OCI-M2 (cell line): ENCODE measurements at regions not wholly inside any gene's neighbourhood (a gene's known extent, or its start where the extent isn't known, plus 50 kb on each side); places are given as distances from the start of the nearest gene placed in this dataset.

Source experiments
- DNase-seq: peaks from one replicate; lab custom pipeline; 2025; ENCODE audit not compliant: unreplicated experiment; lab: John Stamatoyannopoulos, UW

- DNase-seq: no peak
Observed at GRCh38 chr4:180512801-180513475, 1730.3 kb upstream of the TENM3 start.

- no peak for DNase-seq
Observed at GRCh38 chr4:180518906-180519305, 1724.3 kb upstream of the TENM3 start.

GRCh38 chr4:180521181-180521580, 1722.0 kb upstream of the TENM3 start:
- no peak for DNase-seq

DNA sequence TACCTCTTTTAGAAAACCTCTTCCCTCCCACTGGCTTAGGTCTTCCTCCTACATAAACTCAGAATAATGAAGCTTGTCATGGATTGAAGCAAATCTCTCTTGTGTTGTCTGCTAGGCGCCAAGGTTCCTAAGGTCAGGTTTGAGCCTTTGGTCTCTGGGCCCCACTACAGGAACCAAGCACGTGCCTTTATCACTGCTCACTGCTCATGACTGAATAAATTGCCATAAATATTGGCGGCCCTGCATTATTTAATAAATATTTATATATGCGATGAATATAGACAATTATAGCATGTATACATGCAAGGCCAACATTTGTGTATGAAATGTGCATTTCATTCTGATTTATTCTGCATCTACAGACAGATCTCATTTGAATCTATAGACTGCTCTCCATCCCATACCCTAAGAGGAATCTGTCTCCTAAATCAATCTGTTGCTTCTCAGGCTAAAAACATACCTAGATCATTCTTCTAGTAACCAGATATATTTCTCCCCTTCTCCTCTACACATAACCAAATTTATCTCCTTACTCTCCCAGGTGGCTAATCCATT, 1717.6 kb upstream of the TENM3 start:
- no peak for DNase-seq

- DNase-seq: no peak
Observed at GRCh38 chr4:180528003-180528402, 1715.2 kb upstream of the TENM3 start.

DNA sequence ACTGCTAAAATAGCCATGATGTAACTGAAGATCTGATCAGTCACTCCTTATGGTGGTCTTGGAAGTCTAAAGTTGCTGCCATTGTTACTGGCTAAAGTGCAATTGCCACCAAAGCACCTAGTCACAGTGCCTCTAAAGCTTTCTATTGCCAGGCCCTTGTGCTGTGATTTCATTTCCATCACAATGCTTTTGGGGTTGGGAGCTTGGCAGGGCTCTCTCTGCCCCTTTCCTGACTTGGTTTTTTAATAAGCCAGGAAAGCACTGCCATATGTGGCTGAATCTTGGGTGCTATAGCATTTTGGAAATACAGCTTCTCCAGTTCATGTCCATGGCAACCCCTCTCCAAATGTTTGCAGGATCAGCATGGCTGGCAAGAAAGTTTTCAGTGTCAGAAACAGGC, 1712.4 kb upstream of the TENM3 start:
- no peak for DNase-seq

DNA sequence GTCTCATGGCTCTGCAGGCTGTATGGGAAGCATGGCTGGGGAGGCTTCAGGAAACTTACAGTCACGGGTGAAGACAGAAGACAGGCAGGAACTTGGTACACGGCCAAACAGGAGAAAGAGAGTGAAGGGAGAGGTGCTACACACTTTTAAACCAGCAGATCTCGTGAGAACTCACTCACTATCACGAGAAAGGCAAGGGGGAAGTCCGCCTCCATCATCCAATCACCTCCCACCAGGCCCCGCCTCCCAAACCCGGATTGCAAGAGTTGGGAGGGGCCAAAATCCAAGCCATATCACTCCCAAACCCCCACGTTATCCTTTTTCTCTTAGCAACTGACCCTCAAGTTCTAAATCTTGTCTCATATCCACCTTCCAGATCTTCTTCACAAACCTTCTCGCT, 1710.5 kb upstream of the TENM3 start:
- no peak for DNase-seq

DNA sequence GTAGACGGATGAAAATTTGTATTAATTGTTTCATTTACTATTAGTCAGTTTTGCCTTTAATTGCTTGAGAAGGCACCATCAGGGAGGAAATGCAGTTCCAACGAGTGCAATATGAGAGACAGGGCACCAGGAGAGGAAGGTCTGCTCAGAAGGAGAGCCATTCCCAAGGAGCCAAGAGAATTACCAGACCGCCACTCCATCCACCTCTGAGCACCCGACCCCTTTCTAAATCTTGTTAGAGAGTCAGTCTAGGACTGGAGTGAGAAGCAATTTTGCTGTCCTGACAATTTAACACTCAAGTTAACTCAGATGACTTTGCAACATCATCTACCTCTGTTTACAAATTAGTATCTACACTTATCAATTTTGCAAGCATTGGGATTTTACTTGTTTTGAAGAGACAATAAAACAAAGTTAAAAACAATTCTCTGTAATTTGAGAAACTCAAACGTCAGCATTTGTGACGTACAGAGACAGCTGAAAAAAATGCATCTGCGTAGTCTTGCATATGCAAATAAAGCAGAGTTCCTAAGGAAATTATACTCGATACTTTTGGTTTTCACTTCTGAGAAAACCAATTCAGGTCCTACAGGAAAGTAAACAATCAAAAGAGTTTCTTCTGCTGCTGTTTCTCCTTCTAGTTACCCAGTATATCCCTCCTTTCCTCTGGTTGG, 1704.7 kb upstream of the TENM3 start:
- DNase-seq: no peak

- DNase-seq: no peak
Observed at GRCh38 chr4:180539284-180539683, 1703.9 kb upstream of the TENM3 start.

DNA sequence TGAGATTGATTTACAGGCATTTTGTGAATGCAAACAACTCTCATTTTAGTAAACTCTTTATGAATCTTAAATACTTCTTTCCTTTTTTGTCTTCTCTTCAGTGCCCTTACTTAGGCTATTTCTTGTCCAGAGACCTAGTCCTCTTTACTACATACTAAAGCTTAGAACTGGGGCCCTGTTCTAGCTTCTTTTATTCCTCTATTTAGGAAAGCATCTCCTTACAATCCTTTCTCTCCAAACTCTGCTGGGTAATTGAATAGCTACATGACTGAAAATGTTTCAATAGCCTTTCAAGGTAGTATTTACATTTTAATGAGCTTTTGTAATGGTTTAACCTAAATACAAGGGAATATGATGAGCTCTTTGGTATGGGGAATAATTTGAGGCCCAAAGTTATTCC, 1701.5 kb upstream of the TENM3 start:
- no peak for DNase-seq

DNA sequence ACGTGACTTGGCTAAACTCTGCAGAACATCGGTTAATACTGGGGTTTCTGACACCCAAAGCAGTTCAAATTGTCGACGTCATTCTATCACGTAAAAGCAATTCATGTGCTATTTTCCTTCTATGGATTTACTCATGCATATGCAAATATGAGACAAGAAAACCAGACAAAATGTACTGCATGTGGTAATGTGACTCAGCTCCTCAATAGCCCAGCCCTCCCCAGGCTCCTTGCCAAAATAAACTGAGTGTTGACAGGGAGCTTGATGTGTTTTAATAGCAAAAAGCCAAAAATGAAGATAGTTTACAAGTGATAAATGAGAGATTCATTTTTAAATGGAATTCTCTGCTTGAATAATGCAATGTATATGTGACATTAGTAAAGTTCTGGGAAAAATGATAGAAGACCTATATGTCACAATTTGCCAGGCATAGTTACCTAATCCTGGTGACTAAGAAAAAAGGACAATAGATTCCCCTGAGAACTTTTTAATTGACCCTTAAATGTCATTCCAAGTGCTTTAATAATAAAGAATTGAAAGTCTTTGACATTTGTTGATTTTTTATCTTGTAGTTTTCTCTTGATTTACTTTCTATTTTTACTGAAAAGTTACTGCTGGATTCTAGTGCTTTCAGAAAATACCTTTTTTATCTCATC, 1700.6 kb upstream of the TENM3 start:
- DNase-seq: no peak

DNA sequence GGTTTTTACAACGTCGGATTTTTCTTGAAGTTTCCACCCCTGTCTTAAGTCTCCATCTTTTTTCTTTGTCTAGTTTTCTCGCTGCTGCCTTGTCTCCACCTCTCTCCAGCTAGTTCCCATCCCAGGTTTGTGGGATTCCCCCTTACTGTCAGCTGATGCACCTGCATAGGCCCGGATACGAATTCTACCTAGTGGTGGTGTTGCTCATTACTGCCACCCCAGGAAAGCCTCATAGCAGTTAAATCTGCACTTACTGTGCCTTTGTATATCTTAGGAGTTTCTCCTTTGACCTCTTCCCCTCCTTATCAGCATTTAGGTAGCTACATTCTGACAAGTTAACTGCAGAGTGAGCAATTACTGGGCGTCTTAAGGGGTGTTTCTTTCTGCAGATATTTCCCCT, 1693.1 kb upstream of the TENM3 start:
- no peak for DNase-seq

DNA sequence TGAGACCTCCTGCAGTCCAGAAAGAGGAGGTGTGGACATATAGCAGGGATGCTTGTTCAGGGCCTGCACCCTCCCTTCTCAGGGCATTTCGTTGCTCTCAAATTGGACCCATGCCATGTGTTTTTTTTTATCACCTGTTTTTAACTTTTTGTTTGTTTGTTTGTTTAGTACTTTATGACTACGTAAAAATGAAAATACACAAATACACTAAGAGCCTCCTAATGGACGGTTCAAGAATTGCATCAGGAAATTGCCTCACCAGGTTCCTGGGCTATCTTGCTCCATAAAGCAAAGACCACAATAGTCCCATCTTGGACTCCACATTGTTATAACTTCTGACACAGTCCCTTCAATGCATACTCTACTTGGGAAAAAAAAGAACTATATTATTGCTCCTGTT, 1685.9 kb upstream of the TENM3 start:
- DNase-seq: no peak

- no peak for DNase-seq
Observed at GRCh38 chr4:180557950-180558349, 1685.3 kb upstream of the TENM3 start.

- no peak for DNase-seq
Observed at GRCh38 chr4:180558427-180558826, 1684.8 kb upstream of the TENM3 start.

GRCh38 chr4:180560896-180561295, 1682.3 kb upstream of the TENM3 start:
- no peak for DNase-seq

GRCh38 chr4:180564026-180564425, 1679.2 kb upstream of the TENM3 start:
- DNase-seq: no peak

DNA sequence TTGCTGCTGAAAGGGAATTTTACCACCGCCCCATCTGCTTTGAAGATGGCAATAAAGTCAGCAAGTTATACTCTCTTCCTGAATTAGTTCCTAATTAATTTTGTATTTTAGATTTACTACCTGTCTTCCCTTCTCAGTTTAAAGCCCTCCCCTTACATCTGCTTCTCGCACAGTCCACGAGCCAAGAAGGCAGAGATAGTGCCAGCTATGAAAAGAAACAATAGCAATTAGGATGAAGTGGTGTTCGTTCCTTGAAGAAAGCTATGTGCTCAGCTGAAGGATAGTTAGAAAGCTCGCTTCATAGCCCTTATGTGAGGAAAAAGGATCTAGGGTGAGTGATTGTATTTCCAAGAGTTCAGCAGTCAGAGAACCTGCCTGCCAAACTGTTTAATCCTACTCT, 1678.8 kb upstream of the TENM3 start:
- DNase-seq: no peak

GRCh38 chr4:180565856-180566431, 1677.3 kb upstream of the TENM3 start:
- no peak for DNase-seq

DNA sequence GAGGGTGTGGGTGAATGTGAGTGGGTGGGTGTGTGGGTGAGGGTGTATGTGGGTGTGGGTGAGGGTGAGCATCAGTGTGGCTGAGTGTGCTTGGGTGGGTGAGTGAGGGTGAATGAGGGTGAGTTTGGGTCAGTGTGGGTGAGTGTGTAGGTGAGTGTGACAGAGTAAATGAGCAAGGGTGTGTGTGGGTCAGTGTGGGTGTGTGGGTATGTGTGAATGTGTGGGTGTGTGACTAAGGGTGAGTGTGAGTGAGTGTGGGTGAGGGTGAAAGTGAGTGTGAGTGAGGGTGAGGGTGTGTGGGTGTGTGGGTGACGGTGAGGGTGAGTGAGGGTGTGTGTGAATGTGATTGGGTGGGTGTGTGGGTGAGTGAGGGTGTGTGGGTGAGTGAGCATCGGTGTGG, 1676.7 kb upstream of the TENM3 start:
- DNase-seq: no peak

- DNase-seq: no peak
Observed at GRCh38 chr4:180567080-180567479, 1676.1 kb upstream of the TENM3 start.
